ENCODE measurements at regions not wholly inside any gene's neighbourhood (a gene's known extent, or its start where the extent isn't known, plus 50 kb on each side); places are given as distances from the start of the nearest gene placed in this dataset.

DNA sequence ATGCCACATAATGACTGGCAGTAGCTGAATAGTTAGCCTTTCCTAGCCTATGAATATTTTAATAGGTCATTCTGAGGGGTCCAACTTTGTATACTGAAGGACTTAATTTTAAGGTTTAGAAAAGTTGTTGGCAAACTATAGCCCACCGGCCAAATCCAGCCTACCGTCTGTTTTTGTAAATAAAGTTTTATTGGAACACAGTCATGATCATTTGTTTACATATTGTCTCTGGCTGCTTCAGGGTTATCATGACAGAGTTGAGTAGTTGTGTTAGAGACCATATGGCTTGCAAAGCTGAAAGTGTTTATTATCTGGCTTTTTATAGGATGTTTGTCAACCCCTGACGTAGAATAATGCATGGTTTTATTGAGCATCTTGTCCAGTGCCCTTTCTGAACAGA, 73.4 kb downstream of the NTMT2 start:
- DNase-seq = no peak

DNA sequence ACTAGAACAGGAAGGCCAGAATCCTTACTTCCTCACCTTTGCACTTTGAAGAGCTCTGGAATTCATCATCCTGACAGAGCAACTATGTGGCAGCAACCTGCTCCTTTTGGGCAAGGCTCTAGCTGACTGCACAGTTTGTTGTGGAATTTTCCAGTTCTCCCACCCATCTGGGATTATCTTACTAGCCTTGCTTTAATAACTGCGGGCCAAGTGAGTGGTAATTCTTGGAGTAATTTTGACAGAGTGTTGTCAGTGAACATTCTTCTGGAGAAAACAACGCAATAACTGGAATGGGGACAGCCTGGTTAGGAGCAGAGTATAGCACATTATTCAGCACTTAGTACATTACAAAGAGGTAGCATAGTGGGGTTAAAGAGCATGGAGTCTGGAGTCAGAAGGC, 75.3 kb downstream of the NTMT2 start:
- no peak for DNase-seq

DNA sequence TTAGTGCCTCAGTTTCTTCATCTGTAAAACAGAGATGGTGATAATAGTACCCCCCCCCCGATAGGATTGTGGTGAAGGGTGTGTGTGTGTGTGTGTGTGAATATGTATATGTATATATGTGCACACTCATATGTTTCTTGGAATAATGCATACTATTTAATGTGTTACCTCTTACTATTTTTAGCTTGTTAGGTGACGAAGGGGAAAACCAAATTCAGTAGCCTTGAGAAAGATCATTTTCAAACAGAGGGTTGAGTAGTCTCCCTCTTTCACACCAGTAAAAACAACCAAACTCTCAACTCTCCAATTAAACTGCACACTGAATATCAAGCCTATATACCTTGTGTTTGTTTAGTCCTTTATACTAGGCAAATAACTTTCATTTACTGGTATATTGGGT, 75.7 kb downstream of the NTMT2 start:
- DNase-seq = no peak

DNA sequence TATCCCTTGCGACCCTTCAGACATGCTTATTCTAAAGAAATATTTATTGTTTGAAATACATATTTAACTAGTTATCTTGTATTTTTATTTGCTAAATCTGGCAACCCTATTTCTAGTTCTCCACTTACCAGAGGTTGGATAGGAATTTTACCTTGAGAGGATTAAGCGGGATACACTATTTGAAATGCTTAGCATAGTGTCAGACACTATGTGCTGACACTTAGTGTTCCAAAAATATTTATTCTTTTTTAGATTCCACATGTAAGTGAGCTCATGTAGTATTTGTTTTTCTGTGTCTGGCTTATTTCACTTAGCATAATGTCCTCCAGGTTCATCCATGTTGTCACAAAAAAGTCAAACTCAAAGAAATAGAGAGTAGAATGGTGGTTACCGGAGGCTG, 78.7 kb downstream of the NTMT2 start:
- DNase-seq = no peak

DNA sequence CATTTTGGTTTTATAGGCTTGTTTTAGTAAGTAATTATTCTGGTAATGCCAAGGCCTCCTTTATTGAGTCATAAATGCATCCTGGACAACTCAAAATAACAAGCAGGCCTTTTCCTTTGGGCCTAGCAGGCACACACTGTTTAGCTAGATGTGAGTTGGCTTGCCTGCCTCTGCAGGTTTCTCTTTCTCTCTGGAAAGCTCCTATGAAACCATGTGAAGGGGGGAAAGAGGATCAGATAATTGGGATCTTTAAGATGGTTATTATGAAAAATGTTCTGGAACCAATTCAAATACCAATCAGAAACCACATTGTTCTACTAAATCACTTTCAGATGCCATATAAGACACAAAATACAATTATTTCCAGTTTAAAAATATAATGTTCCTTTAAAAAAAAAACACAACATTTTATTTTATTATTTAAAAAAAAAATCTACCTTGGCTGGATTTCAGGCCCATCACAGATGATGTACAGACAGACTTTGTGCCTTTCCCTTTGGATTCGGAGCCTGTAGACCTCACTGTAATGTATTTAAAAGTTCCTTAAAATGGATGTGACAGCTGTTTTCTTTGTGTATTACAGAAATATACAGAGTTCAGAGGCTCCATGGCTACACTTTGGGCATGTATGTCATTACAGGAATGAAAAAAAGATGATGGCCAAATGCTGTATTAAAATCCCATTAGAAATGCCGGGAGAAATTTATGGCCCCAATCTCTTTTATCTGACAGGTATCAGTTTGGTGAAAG, 80.2 kb downstream of the NTMT2 start:
- no peak for DNase-seq

DNA sequence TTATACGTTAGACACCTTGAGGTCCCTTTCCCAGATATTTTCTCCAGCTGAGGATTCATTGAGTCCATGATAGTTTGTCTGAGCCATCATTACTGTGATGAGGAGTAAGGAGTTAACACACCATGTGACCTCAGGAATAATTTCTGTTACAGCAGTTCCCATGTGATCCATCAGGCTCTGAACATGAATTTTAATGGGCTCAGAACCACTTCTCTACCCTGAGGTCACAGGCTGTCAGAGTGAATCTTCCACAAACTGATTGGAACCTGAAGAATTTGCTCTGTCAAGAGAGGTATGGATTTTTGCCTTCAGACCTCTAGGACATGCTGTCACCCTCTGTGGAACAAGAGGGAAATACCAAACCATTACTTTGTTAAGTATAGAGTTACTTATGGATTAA, 81.0 kb downstream of the NTMT2 start:
- no peak for DNase-seq

DNA sequence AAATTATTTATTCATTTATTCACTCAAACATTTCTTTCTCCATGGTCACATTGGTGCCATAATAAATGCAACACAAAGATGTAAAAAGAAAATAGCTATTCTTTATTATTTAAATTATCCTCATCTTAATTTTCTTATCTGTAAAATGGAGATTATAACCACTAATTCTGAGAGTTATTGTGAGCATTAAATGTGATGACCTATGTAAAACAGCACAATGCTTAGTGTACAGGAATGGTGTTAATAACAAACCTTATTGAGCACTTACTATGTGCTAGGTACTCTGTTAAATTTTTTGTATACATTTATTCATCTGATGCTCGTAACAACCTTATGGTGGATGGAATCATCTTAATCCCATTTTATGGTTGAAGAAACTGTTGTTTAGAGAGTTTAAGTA, 84.6 kb downstream of the NTMT2 start:
- no peak for DNase-seq

DNA sequence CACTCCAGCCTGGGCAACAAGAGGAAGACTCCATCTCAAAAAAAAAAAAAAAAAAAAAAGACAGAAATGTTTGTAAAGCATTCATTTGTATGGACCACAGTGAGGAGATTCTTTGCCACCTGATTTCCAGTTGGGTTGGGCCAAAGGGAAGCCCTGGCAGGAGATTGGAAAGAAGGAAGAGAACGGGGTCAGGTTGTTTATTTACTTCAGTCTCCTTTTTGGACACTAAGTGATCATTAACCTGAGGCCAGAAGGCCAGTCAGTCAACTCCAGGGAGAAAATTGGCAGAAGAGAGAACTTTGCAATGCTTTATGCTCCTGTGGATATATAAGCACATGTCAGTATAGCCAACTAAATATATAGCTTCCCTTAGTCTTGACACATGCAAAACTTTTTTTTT, 85.9 kb downstream of the NTMT2 start:
- DNase-seq = no peak

DNA sequence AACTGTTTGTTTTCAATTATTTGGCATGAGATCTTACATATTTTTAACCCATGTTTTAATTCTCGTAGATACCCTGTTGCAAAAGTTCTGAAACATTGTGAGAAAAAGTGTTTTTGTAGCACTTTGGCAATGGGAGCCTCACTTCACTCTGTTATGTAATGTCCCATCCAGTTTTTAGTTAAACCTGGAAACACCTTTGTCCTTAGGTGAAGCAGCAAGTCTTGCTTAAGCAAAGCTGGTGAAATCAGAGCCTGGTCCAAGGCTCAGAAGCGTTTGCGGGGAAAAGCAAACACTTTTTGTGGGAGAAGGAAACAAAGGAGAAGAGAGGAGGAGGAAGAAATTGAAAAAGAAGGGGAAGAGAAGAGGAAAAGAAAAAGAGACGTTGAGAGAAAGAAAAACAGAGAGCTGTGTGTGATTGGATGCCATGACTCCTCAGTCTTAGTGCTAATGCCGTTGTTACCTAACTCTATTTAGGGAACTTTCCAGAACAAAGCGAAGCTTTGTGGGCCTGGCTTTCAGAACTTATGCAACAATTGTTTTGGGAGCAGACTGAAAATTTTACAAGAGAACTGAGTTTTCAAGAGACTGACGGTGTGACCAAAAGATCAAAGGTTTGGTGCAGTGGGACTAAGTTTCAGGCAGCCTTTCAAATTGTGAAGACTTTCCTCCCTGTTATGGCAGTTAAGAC, 93.1 kb downstream of the NTMT2 start:
- DNase-seq = no peak

DNA sequence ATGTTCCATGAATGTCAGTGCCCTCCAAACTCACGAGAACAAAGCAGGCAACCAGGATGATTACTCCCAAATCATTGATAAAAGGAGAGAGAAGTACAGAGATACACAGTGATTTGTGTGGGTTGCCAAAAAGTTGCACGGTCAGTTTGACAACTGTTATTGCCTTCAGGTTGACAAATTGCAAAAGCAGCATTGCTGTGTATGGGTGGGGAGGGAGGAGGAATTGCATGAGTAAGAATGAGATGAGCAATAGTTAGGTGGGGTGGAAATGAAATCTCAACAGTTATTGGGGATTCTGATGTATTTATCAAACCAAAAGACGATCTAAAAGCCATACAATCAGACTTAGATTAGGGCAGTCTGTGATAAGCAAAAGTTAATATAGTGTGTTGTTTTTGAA, 93.7 kb downstream of the NTMT2 start:
- DNase-seq = no peak

DNA sequence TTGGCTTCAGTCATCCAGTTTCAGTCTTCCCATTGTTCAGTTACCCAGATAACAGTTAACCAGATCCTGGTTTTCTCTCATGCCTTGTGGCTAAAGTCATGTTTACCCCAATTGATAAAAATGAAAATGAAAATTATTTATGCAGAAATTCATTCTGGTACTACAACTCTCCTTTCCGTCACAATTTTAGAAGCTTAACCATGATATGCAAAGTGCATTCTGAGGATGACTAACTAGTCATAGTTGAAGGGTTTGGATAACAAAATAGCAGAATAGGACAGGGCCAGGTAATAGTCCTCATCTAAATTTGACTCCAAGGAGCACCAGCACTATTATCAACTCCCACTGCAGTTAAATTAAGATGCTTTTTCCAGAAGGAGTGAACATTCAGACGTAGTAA, 94.7 kb downstream of the NTMT2 start:
- no peak for DNase-seq

DNA sequence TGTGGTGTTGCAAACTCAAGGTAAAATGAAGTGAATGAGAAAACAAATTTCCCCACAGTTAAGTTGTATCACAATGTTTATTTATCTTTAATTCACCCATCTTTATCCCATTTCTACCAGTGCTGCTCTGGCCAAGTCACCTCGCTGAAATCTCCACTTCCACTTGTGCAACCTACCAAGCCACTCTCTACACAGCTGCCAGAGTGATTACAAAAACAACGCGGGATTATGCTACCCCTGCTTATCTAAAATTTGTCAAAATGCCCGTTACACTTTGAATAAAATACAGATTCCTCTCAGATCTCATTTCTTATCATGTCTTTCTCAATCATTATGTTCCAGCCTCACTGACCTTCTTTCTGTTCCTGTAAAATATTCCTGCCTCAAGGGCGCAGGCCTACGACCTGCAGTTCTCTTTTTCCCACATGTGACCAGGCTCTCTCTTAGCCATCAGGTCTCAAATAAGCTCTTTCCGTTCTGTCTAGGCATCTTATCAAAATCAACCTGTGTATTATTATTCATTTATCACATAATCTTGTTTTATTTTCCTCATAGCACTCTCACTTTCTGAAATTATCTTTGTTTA, 95.6 kb downstream of the NTMT2 start:
- DNase-seq = no peak

DNA sequence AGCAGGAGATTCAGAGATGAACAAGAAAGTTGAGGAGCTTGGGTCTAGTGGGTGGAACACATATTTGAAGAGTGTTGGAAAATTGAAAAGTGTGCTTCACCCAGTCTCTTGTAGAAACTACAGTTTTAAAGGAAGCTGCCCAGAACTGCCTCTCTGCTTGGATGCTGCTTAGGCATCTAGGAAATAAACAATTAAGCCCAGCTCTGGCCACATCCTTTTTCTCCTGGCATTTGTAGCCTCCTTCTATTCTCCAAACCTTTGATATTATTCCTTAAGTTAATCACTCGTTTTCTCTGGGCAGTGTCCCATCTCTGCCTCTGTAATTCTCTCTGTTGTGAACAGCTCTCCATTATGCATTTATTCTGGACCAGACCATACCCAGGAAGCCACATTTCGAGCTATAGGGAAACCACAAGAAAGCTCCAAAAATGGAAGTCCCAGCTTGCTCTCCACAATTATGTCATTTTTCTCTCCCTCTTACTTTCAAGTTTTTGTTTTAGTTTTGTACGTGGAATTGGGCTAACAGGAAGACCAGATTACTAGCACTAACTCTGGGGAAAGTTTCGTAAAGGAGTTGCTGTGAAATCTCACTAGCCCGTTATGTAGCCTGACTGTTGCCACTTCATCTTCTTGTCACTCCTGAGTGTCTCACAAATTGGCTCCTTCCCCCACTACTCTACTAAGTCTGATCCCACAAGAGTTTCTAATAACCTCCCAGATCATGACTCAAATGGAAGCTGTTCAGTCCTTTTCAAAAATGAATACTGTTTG, 102.2 kb downstream of the NTMT2 start:
- DNase-seq = no peak

DNA sequence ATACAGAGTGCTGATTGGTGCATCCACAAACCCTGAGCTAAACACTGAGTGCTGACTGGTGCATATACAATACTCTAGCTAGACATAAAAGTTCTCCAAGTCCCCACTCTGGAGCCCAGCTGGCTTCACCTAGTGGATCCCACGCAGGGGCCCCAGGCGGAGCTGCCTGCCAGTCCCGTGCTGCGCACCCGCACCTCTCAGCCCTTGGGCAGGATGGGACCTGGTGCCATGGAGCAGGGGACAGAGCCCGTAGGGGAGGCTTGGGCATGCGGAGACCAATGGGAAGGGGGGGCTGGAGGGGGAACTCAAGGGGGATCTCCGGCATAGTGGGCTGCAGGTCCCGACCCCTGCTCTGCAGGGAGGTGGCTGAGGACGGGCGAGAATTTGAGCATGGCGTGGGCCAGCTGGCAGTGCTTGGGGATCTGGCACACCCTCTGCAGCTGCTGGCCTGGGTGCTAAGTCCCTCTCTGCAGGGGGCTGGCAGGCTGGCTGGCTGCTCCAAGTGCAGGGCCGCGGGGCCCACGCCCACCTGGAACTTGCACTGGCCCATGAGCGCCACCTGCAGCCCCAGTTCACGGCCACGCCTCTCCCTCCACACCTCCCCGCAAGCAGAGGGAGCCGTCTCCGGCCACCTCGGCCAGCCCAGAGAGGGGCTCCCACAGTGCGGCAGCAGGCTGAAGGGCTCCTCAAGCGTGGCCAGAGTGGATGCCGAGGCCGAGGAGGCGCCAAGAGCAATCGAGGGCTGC, 104.9 kb downstream of the NTMT2 start:
- no peak for DNase-seq

DNA sequence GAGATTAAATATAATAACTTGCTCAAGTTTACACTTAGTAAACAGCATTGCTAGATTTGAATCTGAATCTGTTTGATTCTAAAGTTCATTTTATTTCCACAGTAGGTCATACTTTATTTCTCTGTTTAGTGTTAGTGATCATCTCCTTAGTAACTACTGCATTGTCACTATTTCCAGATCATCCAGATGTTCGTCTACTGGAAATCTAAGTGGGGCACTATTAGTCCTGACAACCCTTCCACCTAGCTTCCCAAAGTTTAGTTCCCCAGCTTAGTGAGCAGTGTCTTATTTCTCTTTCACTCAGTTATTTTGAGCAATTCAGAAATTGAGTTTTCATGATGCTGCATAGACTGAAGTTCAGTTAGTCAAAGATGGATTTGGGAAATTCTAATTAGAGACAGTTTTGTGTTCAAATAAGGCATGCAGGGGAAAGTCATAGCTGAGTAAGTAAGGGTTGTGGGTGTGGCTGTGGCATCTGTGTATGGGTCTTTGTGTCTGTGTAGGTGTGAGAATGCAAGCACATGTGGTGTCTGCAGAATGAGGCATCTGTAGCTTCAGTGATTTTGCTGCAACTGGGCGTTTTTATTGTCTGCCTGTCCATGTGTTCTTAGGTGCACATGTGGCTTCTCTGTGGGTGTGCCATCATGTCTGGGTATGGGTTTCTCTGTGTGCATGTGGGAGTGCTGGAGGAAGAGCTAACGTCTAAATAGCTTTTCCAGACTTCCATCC, 107.3 kb downstream of the NTMT2 start:
- no peak for DNase-seq

DNA sequence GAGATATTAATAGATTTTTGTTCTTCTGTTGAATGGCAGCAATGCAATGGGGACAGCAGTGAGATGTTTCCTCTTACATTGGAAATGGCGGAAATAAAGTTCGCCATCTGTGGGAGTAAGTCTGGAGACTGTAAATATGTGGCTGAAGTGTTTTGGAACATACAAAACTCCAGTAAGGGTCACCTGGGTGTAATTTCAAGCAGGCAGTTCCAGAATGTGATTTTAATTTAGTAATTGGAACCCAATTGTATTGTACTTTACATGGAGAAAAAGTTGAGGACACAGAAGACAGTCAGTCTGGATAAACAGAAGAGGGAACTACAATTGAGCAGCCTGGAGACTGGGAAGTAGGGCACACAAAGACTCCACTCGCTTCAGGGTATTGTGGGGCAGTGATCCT, 108.6 kb downstream of the NTMT2 start:
- no peak for DNase-seq

DNA sequence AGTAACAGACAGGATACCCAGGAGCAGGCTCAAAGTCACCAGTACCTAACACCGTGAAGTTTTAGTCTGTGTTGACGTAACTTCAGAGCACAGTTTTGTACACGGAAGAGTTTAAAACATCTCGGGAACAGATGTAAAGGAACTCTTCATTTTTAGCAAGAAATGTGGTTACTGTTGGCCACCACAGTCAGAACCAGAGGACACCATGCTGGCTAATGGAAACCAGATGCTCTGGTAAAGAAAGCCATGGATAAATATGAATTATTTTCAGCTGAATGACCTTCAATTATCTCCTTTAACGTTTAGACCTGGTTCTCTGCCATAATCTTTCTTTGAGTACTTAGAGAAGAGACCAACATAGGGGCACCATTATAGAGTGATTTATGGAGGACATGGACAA, 115.9 kb downstream of the NTMT2 start:
- no peak for DNase-seq

DNA sequence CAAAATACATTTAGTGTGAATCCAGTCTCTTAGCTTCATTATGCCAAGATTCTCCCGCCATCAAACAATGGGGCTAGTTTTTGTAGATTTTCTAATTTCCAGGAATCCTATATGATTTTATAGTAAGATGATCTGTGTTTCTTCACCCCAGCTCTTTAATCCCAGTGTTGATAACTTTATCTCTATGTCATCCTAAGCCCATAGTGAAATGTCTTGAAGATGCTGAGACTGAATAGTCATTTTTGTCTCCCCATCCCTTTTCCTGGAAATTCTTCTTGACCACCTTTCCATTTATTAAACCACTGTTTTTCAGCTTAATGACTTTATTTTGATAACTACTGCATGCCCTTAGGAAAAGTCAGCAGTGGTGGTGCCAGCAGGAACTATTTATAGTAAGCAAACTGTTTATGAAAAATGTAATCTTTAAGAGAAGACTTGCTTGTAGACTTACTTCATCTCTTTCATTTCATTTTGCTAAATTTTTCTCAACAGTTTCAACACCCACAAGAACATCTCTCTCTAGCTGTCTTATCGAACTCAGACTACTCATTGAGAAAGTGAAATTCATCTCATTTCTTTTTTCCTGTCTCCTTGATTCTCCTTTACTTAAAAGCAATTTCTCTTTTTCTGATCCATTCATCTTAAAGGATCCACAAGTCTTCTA, 116.6 kb downstream of the NTMT2 start:
- DNase-seq = no peak

DNA sequence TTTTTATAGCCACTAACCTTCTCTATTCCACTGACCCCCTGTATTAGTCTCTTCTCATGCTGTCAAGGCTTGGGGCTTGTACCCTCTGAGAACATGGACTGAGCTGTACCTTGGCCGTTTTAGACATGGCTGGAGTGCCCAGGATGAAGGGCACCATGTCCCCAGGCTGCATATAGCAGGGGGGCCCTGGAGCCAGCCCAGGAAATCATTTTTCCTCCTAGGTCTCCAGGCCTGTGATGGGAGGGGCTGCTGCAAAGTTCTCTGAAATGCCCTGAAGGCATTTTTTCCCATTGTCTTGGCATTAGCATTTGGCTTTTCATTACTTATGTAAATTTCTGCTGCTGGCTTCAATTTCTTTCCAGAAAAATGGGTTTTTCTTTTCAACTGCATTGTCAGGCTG, 119.5 kb downstream of the NTMT2 start:
- DNase-seq = no peak

DNA sequence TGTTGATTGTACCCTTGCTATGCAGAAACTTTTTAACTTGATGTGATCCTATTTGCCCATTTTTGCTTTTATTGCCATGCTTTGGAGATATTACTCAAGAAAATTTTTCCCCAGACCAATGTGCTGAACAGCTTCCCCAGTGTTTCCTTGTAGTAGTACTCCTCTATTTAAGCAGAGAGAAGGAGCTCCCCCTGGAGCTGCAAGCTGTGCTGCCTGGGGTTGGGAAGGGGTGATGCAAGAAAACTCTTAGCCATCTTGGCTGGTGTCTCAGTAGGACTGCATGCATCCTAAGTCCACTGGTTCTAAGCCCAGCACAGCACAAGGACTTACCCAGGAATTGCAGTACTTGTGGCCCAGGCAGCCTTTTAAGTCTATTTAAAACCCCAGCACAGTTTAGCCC, 121.6 kb downstream of the NTMT2 start:
- DNase-seq = peak; percentile 1

DNA sequence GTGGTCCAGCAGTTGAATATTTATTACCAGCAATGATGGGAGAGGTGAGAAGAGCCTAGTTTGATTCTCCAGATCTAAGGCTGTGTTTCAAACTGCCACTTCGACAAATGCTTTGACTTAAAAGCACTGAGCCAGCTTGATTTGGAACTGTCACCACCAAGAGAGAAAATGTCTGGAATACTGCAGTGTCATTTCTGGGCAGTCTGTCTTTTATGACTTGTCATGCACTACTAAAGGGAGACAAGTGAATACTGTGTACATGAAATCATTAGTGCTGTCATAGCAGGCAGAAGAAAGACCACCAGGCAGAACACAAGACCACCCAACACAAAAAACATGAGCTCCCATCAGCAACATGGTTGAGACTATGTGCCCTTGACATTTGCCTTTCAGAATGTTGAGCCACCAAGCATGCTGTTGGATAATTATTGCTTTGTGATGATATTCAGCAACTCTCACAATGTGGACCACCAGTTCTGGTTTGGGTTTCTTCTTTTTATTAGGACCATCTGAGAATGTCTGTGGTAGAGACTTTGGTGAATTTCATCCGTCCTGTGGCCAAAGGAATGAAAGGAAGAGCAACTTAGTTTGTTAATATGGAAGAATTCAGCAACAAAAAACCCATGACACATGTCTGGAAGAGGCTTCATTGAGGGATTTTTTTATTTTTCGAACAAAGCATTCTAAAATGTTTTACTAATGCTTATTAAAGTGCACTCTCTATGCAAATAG, 125.8 kb downstream of the NTMT2 start:
- DNase-seq = no peak

Measured in hematopoietic multipotent progenitor cell treated with erythropoietin and hydrocortisone succinate and interleukin-3 and kit ligand, for 4 days (in vitro differentiated cells).